ENCODE measurements at regions not wholly inside any gene's neighbourhood (a gene's known extent, or its start where the extent isn't known, plus 50 kb on each side); places are given as distances from the start of the nearest gene placed in this dataset.

DNA sequence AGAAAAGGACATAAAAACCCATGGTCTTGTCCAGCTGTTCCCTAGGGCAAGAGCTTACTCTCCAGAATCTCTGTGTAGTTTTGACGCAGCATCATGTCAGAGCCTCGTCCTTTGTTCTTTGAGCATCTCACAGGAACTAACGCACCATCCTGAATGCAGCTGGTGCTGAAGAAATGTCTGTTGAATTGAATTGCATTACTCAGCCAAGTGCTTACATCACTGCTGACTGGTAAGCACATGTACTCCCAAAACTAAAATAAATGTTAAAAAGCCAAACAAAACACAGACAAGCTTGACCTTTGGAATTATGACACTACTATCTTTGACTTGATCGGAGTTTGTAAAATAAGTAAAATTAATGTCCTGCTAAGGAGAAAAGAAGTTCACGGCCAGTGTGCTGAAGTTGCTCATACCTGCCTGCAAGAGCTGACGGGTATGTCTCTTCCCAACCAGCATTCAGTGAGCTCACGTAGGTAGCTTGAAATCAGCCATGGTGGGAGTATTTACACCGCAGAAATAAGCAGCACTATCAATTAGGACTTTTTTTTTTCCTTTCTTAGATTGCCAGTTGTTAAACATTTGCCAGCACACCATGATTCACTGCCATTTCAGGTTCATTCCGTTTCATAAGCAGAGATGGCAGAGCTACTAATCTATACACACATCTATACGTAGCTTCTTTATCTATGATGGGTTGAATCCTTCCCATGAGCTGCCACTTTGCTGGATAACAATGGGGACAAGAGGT is 310.6 kb upstream of the MSX2 start:
- H3K27ac Mint-ChIP-seq = no peak overlapping the region

DNA sequence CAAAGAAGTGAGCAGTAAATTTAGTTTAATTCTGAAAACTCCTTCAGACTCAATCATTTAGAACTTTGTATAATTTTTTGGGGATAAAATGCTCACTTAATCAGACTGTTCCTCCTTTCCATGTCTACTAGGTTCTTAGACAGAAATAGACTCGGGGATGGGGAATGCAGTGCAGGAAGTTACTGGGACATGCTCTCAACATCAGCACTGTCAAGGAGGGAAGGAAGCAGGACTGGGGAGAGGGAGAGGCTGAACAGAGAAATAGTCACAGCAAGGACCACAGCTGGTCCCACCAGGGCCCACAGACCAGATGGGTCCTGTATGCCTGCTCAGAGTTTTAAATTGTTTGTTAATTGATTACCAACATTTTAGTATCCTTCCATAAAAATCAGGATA is 310.1 kb upstream of the MSX2 start:
- H3K27ac Mint-ChIP-seq = no peak overlapping the region

More for the DNA sequence above, 310.6 kb upstream of the MSX2 start:
- Mint-ChIP-seq H3K27me3 (peaks cover 6% of the 10 kb centered on the region), H3K4me1 (ENCODE audit: unreplicated experiment) (peaks cover 51% of the 10 kb centered on the region), H3K4me3 (peak overlapping the region; percentile 16), H3K36me3 (no peaks in the 10 kb centered on the region), H3K9me3 (no peaks in the 10 kb centered on the region)
- DNase-seq (ENCODE audit: extremely low spot score, unreplicated experiment) = no peak
- TF ChIP-seq, protein P1, sequence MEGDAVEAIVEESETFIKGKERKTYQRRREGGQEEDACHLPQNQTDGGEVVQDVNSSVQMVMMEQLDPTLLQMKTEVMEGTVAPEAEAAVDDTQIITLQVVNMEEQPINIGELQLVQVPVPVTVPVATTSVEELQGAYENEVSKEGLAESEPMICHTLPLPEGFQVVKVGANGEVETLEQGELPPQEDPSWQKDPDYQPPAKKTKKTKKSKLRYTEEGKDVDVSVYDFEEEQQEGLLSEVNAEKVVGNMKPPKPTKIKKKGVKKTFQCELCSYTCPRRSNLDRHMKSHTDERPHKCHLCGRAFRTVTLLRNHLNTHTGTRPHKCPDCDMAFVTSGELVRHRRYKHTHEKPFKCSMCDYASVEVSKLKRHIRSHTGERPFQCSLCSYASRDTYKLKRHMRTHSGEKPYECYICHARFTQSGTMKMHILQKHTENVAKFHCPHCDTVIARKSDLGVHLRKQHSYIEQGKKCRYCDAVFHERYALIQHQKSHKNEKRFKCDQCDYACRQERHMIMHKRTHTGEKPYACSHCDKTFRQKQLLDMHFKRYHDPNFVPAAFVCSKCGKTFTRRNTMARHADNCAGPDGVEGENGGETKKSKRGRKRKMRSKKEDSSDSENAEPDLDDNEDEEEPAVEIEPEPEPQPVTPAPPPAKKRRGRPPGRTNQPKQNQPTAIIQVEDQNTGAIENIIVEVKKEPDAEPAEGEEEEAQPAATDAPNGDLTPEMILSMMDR (conservative IDR thresholded peaks at IDR 0.05) = no peak

DNA sequence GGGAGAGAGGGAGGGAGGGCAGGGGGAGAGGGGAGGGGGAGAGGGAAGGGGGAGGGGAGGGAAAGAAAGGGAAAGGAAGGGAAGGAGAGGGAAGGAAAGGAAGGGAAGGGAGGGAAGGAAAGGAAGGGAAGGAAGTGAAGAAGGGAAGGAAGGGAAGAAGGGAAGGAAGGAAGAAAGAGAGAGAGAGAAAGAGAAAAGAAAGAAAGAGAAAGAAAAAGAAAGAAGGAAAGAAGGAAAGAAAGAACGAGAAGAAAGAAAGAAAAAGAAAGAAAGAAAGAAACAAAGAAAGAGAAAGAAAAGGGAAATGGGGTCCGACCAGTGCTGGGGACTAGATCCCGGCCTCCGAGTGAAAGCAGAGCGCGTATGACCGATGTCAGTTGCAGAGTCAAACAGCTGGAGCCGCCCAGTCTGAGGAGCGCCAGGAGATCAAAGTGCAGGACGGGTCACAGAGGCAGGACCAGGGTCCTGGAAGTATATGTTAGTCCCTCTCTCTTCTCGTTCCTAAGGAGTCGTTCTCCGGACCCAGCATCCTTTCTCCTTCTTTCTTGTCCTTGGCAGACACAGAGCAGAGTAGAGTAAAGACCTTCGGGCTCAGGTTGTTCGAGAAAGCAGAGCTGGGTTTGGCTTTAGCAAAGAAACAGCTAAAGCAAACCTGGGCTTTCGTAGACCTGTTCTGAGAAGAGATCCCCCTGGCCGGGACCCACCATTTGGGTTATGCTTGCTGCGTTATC is 305.4 kb upstream of the MSX2 start:
- H3K9me3 Mint-ChIP-seq = no peaks in the 10 kb centered on the region
- peak overlapping the region; percentile 69 for H3K27ac Mint-ChIP-seq
- TF ChIP-seq, protein P1 (conservative IDR thresholded peaks at IDR 0.05) = no peak
- DNase-seq (ENCODE audit: extremely low spot score, unreplicated experiment) = no peak
- peak overlapping the region; percentile 87 for H3K4me3 Mint-ChIP-seq
- H3K27me3 Mint-ChIP-seq = peaks cover 13% of the 10 kb centered on the region
- no peaks in the 10 kb centered on the region for H3K36me3 Mint-ChIP-seq
- H3K4me1 Mint-ChIP-seq (ENCODE audit: unreplicated experiment) = peaks cover 54% of the 10 kb centered on the region

More for the DNA sequence above, 310.1 kb upstream of the MSX2 start:
- TF ChIP-seq, protein P1 (conservative IDR thresholded peaks at IDR 0.05) = no peak
- Mint-ChIP-seq H3K36me3 (no peaks in the 10 kb centered on the region), H3K4me3 (no peak overlapping the region), H3K9me3 (no peaks in the 10 kb centered on the region), H3K27me3 (peaks cover 7% of the 10 kb centered on the region), H3K4me1 (ENCODE audit: unreplicated experiment) (peaks cover 56% of the 10 kb centered on the region)
- no peak for DNase-seq (ENCODE audit: extremely low spot score, unreplicated experiment)

DNA sequence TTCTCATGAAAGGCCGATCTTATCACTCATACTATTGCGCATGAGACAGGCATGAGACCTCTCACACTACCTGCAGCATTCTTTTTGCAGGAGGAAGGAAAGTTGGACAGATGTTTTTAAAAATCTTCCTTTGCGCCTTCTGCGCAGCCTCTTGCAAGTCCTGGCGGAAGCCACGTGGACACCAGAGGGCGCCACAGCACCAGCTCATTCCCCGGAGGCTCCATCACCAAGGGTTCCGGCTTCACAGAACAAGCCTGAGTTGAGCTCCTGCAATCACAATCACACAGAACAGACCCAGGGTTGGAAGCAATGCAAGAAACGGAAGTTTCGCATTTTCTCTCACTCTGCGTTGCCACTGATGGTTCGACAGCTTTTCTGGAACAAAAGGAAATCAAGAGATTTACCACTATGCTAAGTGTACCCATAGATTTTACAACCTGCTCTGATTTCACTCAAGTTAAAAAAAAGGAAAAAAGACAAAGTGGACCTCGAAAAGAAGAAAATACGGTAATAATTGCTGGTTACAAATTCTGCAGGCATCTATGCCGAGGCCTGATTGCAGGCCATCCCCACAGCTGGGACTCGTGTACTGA is 304.7 kb upstream of the MSX2 start:
- H3K4me3 Mint-ChIP-seq = peak overlapping the region; percentile 87
- TF ChIP-seq, protein P1 (conservative IDR thresholded peaks at IDR 0.05) = peak; percentile 99
- H3K9me3 Mint-ChIP-seq = no peaks in the 10 kb centered on the region
- H3K27ac Mint-ChIP-seq = peak overlapping the region; percentile 69
- H3K27me3 Mint-ChIP-seq = peaks cover 13% of the 10 kb centered on the region
- H3K4me1 Mint-ChIP-seq (ENCODE audit: unreplicated experiment) = peaks cover 52% of the 10 kb centered on the region
- no peaks in the 10 kb centered on the region for H3K36me3 Mint-ChIP-seq
- peak; percentile 96 for DNase-seq (ENCODE audit: extremely low spot score, unreplicated experiment)

DNA sequence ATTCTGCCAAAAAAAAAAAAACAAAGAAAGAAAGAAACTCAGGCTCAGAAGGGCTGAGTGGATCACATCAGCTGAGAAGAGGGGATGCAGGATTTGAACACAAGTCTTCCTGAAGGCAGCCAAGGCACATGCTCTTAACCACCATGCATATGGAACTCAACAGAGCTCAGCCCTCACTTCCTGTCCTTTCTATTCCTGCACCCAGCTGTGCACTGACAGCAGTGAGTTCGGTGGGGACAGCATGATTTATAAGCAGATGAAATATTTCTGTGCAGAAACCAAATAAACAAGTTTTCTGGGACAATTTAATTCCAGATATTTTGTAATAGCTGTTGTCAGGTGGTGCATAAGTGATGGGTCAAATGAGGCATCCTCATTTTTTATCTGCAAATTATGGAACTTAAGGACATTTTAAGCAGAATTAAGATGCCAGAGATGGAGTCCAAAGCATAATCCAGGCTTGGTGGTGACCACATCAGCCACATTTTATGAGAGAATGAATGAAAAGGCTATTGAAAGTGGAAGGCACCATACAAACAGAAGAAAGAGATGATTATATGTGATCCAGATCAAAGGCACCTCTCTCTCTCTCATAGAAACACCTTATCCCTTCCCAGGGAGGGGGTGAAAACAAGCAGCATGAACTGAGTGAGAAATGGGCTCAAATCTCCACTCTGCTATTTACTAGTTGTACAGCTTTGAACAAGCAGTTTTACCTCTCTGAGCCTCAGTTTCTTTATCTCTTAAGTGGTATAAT is 303.6 kb upstream of the MSX2 start:
- Mint-ChIP-seq H3K9me3 (no peaks in the 10 kb centered on the region), H3K4me3 (no peak overlapping the region), H3K27ac (no peak overlapping the region), H3K27me3 (peaks cover 13% of the 10 kb centered on the region), H3K36me3 (no peaks in the 10 kb centered on the region), H3K4me1 (ENCODE audit: unreplicated experiment) (peaks cover 60% of the 10 kb centered on the region)
- TF ChIP-seq, protein P1 (conservative IDR thresholded peaks at IDR 0.05) = no peak
- DNase-seq (ENCODE audit: extremely low spot score, unreplicated experiment) = no peak
